Ishikawa (cell line): ENCODE measurements at regions not wholly inside any gene's neighbourhood (a gene's known extent, or its start where the extent isn't known, plus 50 kb on each side); places are given as distances from the start of the nearest gene placed in this dataset.

Source experiments
- EP300 ChIP-seq: IDR thresholded peaks from 2 replicates; pipeline ENCODE4 v1.6.1; 2012; ENCODE audit warnings: borderline replicate concordance
- FOXM1 ChIP-seq: IDR thresholded peaks from 2 replicates; pipeline ENCODE4 v1.6.1; 2012; ENCODE audit warnings: low read depth, borderline replicate concordance
- NFIC ChIP-seq: IDR thresholded peaks from 2 replicates; pipeline ENCODE4 v1.6.1; 2012
- RAD21 ChIP-seq: IDR thresholded peaks from 2 replicates; pipeline ENCODE4 v1.6.1; 2012; ENCODE audit warnings: low read depth
- TAF1 ChIP-seq: IDR thresholded peaks from 2 replicates; pipeline ENCODE4 v1.6.1; 2012; ENCODE audit warnings: low read depth, mild to moderate bottlenecking
- TCF12 ChIP-seq: IDR thresholded peaks from 2 replicates; pipeline ENCODE4 v1.6.1; 2012; ENCODE audit warnings: low read depth
- ZBTB7A ChIP-seq: IDR thresholded peaks from 2 replicates; pipeline ENCODE4 v1.6.1; 2012; ENCODE audit warnings: low read depth
- TF ChIP-seq, protein P1 (sequence below): IDR thresholded peaks from 2 replicates; pipeline ENCODE4 v1.6.1; 2012

DNA sequence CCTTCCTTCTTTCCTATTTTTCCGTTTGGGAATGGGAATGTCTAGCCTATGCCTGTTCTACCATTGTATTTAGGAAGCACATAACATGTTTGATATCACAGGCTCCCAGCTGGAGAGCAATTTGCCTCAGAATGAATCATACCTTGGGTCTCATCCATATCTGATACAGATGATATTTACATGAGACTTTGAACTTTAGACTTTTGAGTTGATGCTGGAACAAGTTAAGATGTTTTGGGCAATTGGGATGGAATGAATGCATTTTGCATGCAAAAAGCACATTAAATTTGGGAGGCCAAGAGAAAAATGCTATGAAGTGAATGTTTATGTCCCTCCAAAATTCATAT is 61.9 kb upstream of the BEGAIN start:
- TF ChIP-seq RAD21 (no peak), EP300 (no peak), TCF12 (no peak), ZBTB7A (no peak), TAF1 (no peak), FOXM1 (no peak), NFIC (no peak)
- TF ChIP-seq, protein P1, sequence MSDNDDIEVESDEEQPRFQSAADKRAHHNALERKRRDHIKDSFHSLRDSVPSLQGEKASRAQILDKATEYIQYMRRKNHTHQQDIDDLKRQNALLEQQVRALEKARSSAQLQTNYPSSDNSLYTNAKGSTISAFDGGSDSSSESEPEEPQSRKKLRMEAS, result no peak
